ENCODE measurements at regions not wholly inside any gene's neighbourhood (a gene's known extent, or its start where the extent isn't known, plus 50 kb on each side); places are given as distances from the start of the nearest gene placed in this dataset.
A peak's percentile ranks its signal among the peaks of the same experiment; 100 is the strongest.

- no peak overlapping the region for H2BK5ac ChIP-seq (ENCODE audit: low read depth, low read length)
- no peak overlapping the region for H3K4ac ChIP-seq (replicated peaks; ENCODE audit: insufficient read length, low read depth, low read length)
- H2BK12ac ChIP-seq (ENCODE audit: low read depth, low read length), result no peak overlapping the region
- no peak overlapping the region for H4K91ac ChIP-seq (replicated peaks; ENCODE audit: insufficient read length, low read length)
- POLR2A ChIA-PET (ENCODE audit: partially characterized antibody), result no interaction called here
- H3K4me1 ChIP-seq (replicated peaks in 1 of 4; ENCODE audit: control insufficient read depth in 3 of 4, insufficient read depth in 4 of 4, low read length in 3 of 4), result no peaks in the 10 kb centered on the region
- no peak overlapping the region for H2BK15ac ChIP-seq (ENCODE audit: low read length)
- no peak overlapping the region for H4K5ac ChIP-seq (ENCODE audit: insufficient read length, low read depth, low read length)
- WGBS, 2 experiments (ENCODE audit: extremely low coverage in 1 of 2, insufficient coverage in 1 of 2, insufficient read length in 1 of 2, insufficient replicate concordance in 2 of 2, low coverage in 1 of 2, low lambda C conversion rate in 2 of 2, missing lambda C conversion rate in 1 of 2), result 83% methylated on average over 1 of the region's 1 CpG; no CpG with 5 or more reads in 1 of the 2 experiments
- no peaks in the 10 kb centered on the region for H3K23me2 ChIP-seq (ENCODE audit: low read depth, low read length)
- H4K20me1 ChIP-seq (replicated peaks in 1 of 2; ENCODE audit: control insufficient read depth in 1 of 2, insufficient read depth in 2 of 2, low read length in 2 of 2), result no peaks in the 10 kb centered on the region
- H3K9me3 ChIP-seq (ENCODE audit: insufficient read depth in 2 of 2, low read depth in 1 of 2, low read length in 1 of 2), result no peaks in the 10 kb centered on the region
- no peaks in the 10 kb centered on the region for H3K79me1 ChIP-seq (ENCODE audit: low read depth, low read length)
- H3K23ac ChIP-seq (ENCODE audit: insufficient read length), result no peak overlapping the region
- TF ChIP-seq GABPA (IDR thresholded peaks at IDR 0.05; ENCODE audit: borderline replicate concordance, insufficient read depth, low read length) (no peak), TEAD4 (IDR thresholded peaks at IDR 0.05; ENCODE audit: low read depth, low read length) (0 out of 2 replicates have a peak, but pooled peaks have one; percentile 15), ASH2L (IDR thresholded peaks at IDR 0.05; ENCODE audit: low read length) (no peak), TAF1 (IDR thresholded peaks at IDR 0.05; ENCODE audit: low read depth, low read length) (no peak), CREB1 (IDR thresholded peaks at IDR 0.05) (no peak), SUZ12 (IDR thresholded peaks at IDR 0.05; ENCODE audit: low read length) (no peak), SP2 (IDR thresholded peaks at IDR 0.05; ENCODE audit: low read length) (no peak), KDM4A (IDR thresholded peaks at IDR 0.05; ENCODE audit: low read depth, low read length, severe bottlenecking) (no peak)
- H2BK120ac ChIP-seq (replicated peaks; ENCODE audit: low read depth, low read length), result no peak overlapping the region
- no peak overlapping the region for H2BK20ac ChIP-seq (ENCODE audit: low read length)
- H3K14ac ChIP-seq (ENCODE audit: insufficient read length), result no peak overlapping the region
- CTCF ChIA-PET (ENCODE audit: partially characterized antibody), result interaction anchor here (1.5 kb wide), 1 partner anchor 260 kb away, joined by 3 read pairs; no protein-coding TSS in a partner anchor
- H3K27ac ChIP-seq (ENCODE audit: low read depth, low read length), result no peak overlapping the region
- H4K8ac ChIP-seq (ENCODE audit: extremely low read depth, insufficient read depth, low read length), result no peak overlapping the region
- FAIRE-seq (no peak), DNase-seq (ENCODE audit: low read depth in 1 of 2, low spot score in 2 of 2) (no peak)
- no peaks in the 10 kb centered on the region for H3K36me3 ChIP-seq (ENCODE audit: control insufficient read depth in 2 of 4, insufficient read depth in 4 of 4, low read length in 3 of 4)
- H3K4me3 ChIP-seq (ENCODE audit: extremely low read depth in 1 of 4, insufficient read depth in 2 of 4, low read depth in 3 of 4, low read length in 4 of 4), result no peak overlapping the region
- 0 out of 2 replicates have a peak overlapping the region, but pooled peaks have one; percentile 9 for H2AFZ ChIP-seq (ENCODE audit: low read length)
- H2AK5ac ChIP-seq (ENCODE audit: low read depth, low read length), result no peak overlapping the region
- no peaks in the 10 kb centered on the region for H3K79me2 ChIP-seq (ENCODE audit: control insufficient read depth in 1 of 2, insufficient read depth in 2 of 2, low read length in 2 of 2)
- H3K56ac ChIP-seq (replicated peaks; ENCODE audit: insufficient read length, low read depth, low read length), result no peak overlapping the region
- H3K18ac ChIP-seq (ENCODE audit: extremely low read depth, low read length), result no peak overlapping the region
- H3K27me3 ChIP-seq (replicated peaks in 1 of 4; ENCODE audit: control insufficient read depth in 3 of 4, extremely low read depth in 1 of 4, insufficient read depth in 3 of 4, low read length in 3 of 4), result no peaks in the 10 kb centered on the region
- H3K4me2 ChIP-seq (ENCODE audit: insufficient read depth in 1 of 2, low read depth in 2 of 2, low read length in 2 of 2), result no peak overlapping the region
- no peak overlapping the region for H3K9ac ChIP-seq (replicated peaks in 1 of 4; ENCODE audit: extremely low read depth in 1 of 4, low read depth in 3 of 4, low read length in 3 of 4)
Observed at GRCh38 chr5:101418713-101419118, 515.6 kb upstream of the ST8SIA4 start.

All from H1 (cell line).